Endothelial cell of umbilical vein (primary cell): ENCODE measurements at regions not wholly inside any gene's neighbourhood (a gene's known extent, or its start where the extent isn't known, plus 50 kb on each side); places are given as distances from the start of the nearest gene placed in this dataset.

Experiments used
- BruUV-seq: library from RNA; stranded (reverse); fragments of 400-500 nt; replicated peaks from 2 replicates; lab custom pipeline; 2021; lab: Mats Ljungman, UMichigan
- CTCF ChIA-PET: fragments of 300-600, 350-600 bp; sonication (Branson Sonifier 250); formaldehyde crosslinking; loops from one replicate; lab custom pipeline; 2021; ENCODE audit warnings: antibody characterized with exemption, inconsistent platforms; lab: Charles Lee
- POLR2A ChIA-PET: fragments of 300-600, 350-600 bp; sonication (Branson Sonifier 250); formaldehyde crosslinking; loops from one replicate; lab custom pipeline; 2021; ENCODE audit warnings: antibody characterized with exemption, inconsistent platforms; lab: Charles Lee
- DNase-seq: peaks from one replicate; pipeline ENCODE4 v3.0.0-alpha.2; 2011; ENCODE audit warnings: low read depth, low spot score
- FAIRE-seq: peaks from 2 replicates; lab custom pipeline; 2011; peaks lifted over from hg19 to GRCh38; lab: Jason Lieb, UNC
- H2AFZ ChIP-seq: 2 replicates; pipeline ENCODE4 v1.6.0; 2012; ENCODE audit warnings: low read depth, low read length, control low read depth, inconsistent platforms
- H3K27ac ChIP-seq: 2 replicates; pipeline ENCODE4 v1.5.1; 2011; ENCODE audit warnings: low read depth, mild to moderate bottlenecking, control low read depth, low read length, moderate library complexity; ENCODE audit not compliant: insufficient read depth
- H3K27me3 ChIP-seq, 2 experiments: 2 replicates each; pipeline versions ENCODE4 v1.6.0 to v1.6.1; 2011; ENCODE audit warnings: low read length in 2 of 2, mixed read lengths in 1 of 2; ENCODE audit not compliant: control insufficient read depth in 2 of 2, insufficient read depth in 2 of 2
- H3K36me3 ChIP-seq, 2 experiments: 2 replicates in 1 of 2; 3 replicates in 1 of 2; pipeline ENCODE4 v1.5.1; 2011; ENCODE audit warnings: low read length in 2 of 2, mild to moderate bottlenecking in 1 of 2, moderate library complexity in 1 of 2; ENCODE audit not compliant: control insufficient read depth in 2 of 2, insufficient read depth in 2 of 2; ENCODE audit errors: extremely low read depth in 1 of 2
- H3K4me1 ChIP-seq: 3 replicates; pipeline ENCODE4 v1.5.1; 2011; ENCODE audit warnings: mild to moderate bottlenecking, low read length; ENCODE audit not compliant: control insufficient read depth, insufficient read depth; ENCODE audit errors: extremely low read depth
- H3K4me2 ChIP-seq: 2 replicates; pipeline ENCODE4 v1.6.1; 2011; ENCODE audit warnings: low read length, control low read depth, mixed read lengths; ENCODE audit not compliant: insufficient read depth
- H3K4me3 ChIP-seq, 3 experiments: fragments of 200-600 bp in 1 of 3; sonication (generic), shearing (Covaris generic) in 1 of 3; replicated peaks in 1 of 3; 2 replicates each; pipeline ENCODE4 v1.5.1; 2011 to 2016; ENCODE audit warnings: control low read depth in 3 of 3, low read length in 3 of 3, mild to moderate bottlenecking in 2 of 3, inconsistent platforms in 1 of 3, low read depth in 1 of 3, moderate library complexity in 1 of 3; ENCODE audit not compliant: insufficient read depth in 1 of 3
- H3K79me2 ChIP-seq: 2 replicates; pipeline ENCODE4 v1.6.0; 2012; ENCODE audit warnings: low read length, inconsistent platforms; ENCODE audit not compliant: control insufficient read depth, insufficient read depth
- H3K9ac ChIP-seq: replicated peaks from 2 replicates; pipeline ENCODE3; 2011; ENCODE audit warnings: low read length, control low read depth; ENCODE audit not compliant: insufficient read depth; ENCODE audit errors: extremely low read depth
- H3K9me1 ChIP-seq: replicated peaks from 3 replicates; pipeline ENCODE4 v1.6.0; 2011; ENCODE audit warnings: mild to moderate bottlenecking, low read length; ENCODE audit not compliant: control insufficient read depth, insufficient read depth; ENCODE audit errors: extremely low read depth
- H3K9me3 ChIP-seq: replicated peaks from 2 replicates; pipeline ENCODE4 v1.5.1; 2012; ENCODE audit warnings: low read length, inconsistent platforms; ENCODE audit not compliant: control insufficient read depth, insufficient read depth
- H4K20me1 ChIP-seq: replicated peaks from 2 replicates; pipeline ENCODE3; 2011; ENCODE audit warnings: mild to moderate bottlenecking, low read length; ENCODE audit not compliant: control insufficient read depth, insufficient read depth; ENCODE audit errors: extremely low read depth
- EZH2 ChIP-seq: IDR thresholded peaks from 2 replicates; pipeline ENCODE4 v1.6.1; 2012; ENCODE audit warnings: borderline replicate concordance, low read depth, mild to moderate bottlenecking, moderate library complexity, low read length, inconsistent platforms; ENCODE audit not compliant: severe bottlenecking
- FOS ChIP-seq: IDR thresholded peaks from 2 replicates; pipeline ENCODE4 v1.6.1; 2011; ENCODE audit warnings: mild to moderate bottlenecking, low read length, moderate library complexity, borderline replicate concordance; ENCODE audit not compliant: insufficient read depth
- GATA2 ChIP-seq: IDR thresholded peaks from 2 replicates; pipeline ENCODE4 v1.7.0; 2011; ENCODE audit warnings: low read depth, mild to moderate bottlenecking, moderate library complexity, mixed read lengths, low read length; ENCODE audit not compliant: insufficient read length, insufficient read depth
- JUN ChIP-seq: IDR thresholded peaks from 2 replicates; pipeline ENCODE4 v1.6.1; 2011; ENCODE audit warnings: borderline replicate concordance, low read depth; ENCODE audit not compliant: insufficient read length, insufficient read depth
- MYC ChIP-seq: IDR thresholded peaks from one replicate; pipeline ENCODE4 v1.6.1; 2011; ENCODE audit warnings: mild to moderate bottlenecking, low read depth, low read length
- POLR2A ChIP-seq: IDR thresholded peaks from 2 replicates; pipeline ENCODE4 v1.6.1; 2012; ENCODE audit warnings: low read depth, mild to moderate bottlenecking, control low read depth, low read length
- POLR2AphosphoS5 ChIP-seq: IDR thresholded peaks from 2 replicates; pipeline ENCODE4 v1.6.1; 2012; ENCODE audit warnings: low read depth, mild to moderate bottlenecking, control low read depth, low read length, moderate library complexity; ENCODE audit not compliant: insufficient read depth
- dilution Hi-C: fragments of 300-500 bp; cut with MboI; formaldehyde crosslinking; loops from one replicate; pipeline ENCODE4 v1.15.0; 2019; ENCODE audit warnings: low sequenced_read_pairs; ENCODE audit not compliant: extremely low pct_ligation_motif_present
- intact Hi-C: fragments of 100-400 bp; cut with micrococcal nuclease; formaldehyde crosslinking; loops from one replicate; pipeline ENCODE4 v1.10.0; 2022
- TF ChIP-seq, protein P1 (sequence below), 2 donors: IDR thresholded peaks; 1 replicate in 1 of 2; 2 replicates in 1 of 2; pipeline ENCODE4 v1.5.1; 2011; ENCODE audit warnings: low read length in 2 of 2, mild to moderate bottlenecking in 2 of 2, moderate library complexity in 2 of 2, control low read depth in 1 of 2, inconsistent platforms in 1 of 2, low read depth in 1 of 2; ENCODE audit not compliant: insufficient read depth in 1 of 2; ENCODE audit errors: extremely low read depth in 1 of 2
- TF ChIP-seq, protein P2 (sequence below): IDR thresholded peaks from 2 replicates; pipeline ENCODE4 v1.6.1; 2011; ENCODE audit not compliant: insufficient read depth, insufficient read length

DNA sequence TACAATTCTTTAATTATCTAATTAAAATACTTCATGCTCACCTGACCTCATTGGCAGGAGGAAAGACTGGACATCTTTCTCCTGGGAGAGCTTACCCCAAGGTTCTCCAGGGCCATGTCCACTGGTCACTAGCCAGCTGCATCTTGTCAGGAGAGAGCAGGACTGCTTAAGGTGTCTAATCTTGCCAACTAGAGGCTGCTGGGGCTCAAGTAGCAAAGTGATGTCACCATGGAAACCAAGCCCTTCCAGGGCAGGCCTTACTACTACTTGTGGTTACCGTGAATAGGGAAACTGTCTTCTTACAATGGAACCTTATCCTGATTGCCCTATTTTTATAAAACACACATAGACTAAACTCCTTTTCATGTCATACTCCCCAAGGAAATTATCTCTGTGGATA, 376.4 kb downstream of the SNAPC1 start:
- POLR2A ChIA-PET, result no interaction called here
- no peak for FAIRE-seq
- dilution Hi-C loops, result no loop called here

DNA sequence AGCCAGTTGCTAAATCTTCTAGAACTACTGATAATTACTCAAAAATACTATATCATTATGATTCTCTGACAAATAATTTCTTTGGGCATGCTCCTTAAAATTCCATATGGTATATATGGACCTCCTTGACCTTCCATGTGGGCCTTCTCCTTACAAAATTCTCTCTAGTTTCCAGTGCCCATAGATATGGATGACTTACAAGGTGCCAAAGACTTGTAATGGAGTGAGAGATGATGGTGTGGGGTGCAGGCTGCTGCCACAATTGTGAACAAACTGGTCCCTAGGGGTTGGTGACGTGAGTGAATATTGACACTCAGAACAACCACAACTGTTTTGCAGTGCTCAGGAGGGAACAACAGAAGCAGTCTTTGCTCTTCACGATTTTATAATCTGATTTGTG, 378.9 kb downstream of the SNAPC1 start:
- no peaks in the 10 kb centered on the region for H4K20me1 ChIP-seq
- dilution Hi-C loops (no loop called here), intact Hi-C loops (no loop called here)
- DNase-seq, result no peak
- FAIRE-seq, result no peak
- H3K4me2 ChIP-seq, result no peak overlapping the region
- no peaks in the 10 kb centered on the region for H3K36me3 ChIP-seq
- TF ChIP-seq POLR2AphosphoS5 (no peak), EZH2 (no peak), FOS (no peak), MYC (no peak), GATA2 (no peak), POLR2A (no peak), JUN (no peak)
- TF ChIP-seq, protein P1, sequence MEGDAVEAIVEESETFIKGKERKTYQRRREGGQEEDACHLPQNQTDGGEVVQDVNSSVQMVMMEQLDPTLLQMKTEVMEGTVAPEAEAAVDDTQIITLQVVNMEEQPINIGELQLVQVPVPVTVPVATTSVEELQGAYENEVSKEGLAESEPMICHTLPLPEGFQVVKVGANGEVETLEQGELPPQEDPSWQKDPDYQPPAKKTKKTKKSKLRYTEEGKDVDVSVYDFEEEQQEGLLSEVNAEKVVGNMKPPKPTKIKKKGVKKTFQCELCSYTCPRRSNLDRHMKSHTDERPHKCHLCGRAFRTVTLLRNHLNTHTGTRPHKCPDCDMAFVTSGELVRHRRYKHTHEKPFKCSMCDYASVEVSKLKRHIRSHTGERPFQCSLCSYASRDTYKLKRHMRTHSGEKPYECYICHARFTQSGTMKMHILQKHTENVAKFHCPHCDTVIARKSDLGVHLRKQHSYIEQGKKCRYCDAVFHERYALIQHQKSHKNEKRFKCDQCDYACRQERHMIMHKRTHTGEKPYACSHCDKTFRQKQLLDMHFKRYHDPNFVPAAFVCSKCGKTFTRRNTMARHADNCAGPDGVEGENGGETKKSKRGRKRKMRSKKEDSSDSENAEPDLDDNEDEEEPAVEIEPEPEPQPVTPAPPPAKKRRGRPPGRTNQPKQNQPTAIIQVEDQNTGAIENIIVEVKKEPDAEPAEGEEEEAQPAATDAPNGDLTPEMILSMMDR (IDR thresholded peaks at IDR 0.05; ENCODE audit: extremely low read depth in 1 of 2, insufficient read depth in 1 of 2, low read depth in 1 of 2, low read length in 2 of 2), result no peak
- TF ChIP-seq, protein P2, sequence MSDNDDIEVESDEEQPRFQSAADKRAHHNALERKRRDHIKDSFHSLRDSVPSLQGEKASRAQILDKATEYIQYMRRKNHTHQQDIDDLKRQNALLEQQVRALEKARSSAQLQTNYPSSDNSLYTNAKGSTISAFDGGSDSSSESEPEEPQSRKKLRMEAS, result no peak
- no peaks in the 10 kb centered on the region for H3K9me1 ChIP-seq
- H3K4me3 ChIP-seq, result no peak overlapping the region
- POLR2A ChIA-PET, result no interaction called here
- peaks cover 2 to 7% of the 10 kb centered on the region in 2 experiments for H3K27me3 ChIP-seq
- H3K9ac ChIP-seq, result no peak overlapping the region
- no peaks in the 10 kb centered on the region for H3K79me2 ChIP-seq
- H3K4me1 ChIP-seq, result no peaks in the 10 kb centered on the region
- CTCF ChIA-PET, result no interaction called here
- H2AFZ ChIP-seq, result no peak overlapping the region
- no TSS peak for BruUV-seq
- H3K9me3 ChIP-seq, result no peaks in the 10 kb centered on the region
- H3K27ac ChIP-seq, result no peak overlapping the region

More for the DNA sequence above, 376.4 kb downstream of the SNAPC1 start:
- H3K9ac ChIP-seq, result no peak overlapping the region
- H2AFZ ChIP-seq, result no peak overlapping the region
- no peaks in the 10 kb centered on the region for H3K9me1 ChIP-seq
- H3K4me3 ChIP-seq, result no peak overlapping the region
- TF ChIP-seq, protein P2, result no peak
- TF ChIP-seq GATA2 (no peak), POLR2AphosphoS5 (no peak), JUN (no peak), FOS (no peak)
- TF ChIP-seq, protein P1 (IDR thresholded peaks at IDR 0.05; ENCODE audit: extremely low read depth in 1 of 2, insufficient read depth in 1 of 2, low read depth in 1 of 2, low read length in 2 of 2), result no peak
- H4K20me1 ChIP-seq, result no peaks in the 10 kb centered on the region
- H3K36me3 ChIP-seq, result no peaks in the 10 kb centered on the region
- H3K4me1 ChIP-seq, result no peaks in the 10 kb centered on the region
- no TSS peak for BruUV-seq
- H3K4me2 ChIP-seq, result no peak overlapping the region
- no peak for DNase-seq
- CTCF ChIA-PET, result no interaction called here
- H3K27ac ChIP-seq, result no peak overlapping the region
- no peaks in the 10 kb centered on the region for H3K9me3 ChIP-seq
- peaks cover 3 to 4% of the 10 kb centered on the region in 2 experiments for H3K27me3 ChIP-seq
- intact Hi-C loops, result no loop called here
- no peaks in the 10 kb centered on the region for H3K79me2 ChIP-seq
